HG02678 (cell line): ENCODE measurements at regions not wholly inside any gene's neighbourhood (a gene's known extent, or its start where the extent isn't known, plus 50 kb on each side); places are given as distances from the start of the nearest gene placed in this dataset.
"Not testable (repeated sequence)": the region's sequence is repeated elsewhere in the genome, so short reads cannot be mapped to it uniquely, and the experiment has no call there.

Experiments
- ATAC-seq: cut with Tn5 transposase; IDR thresholded peaks from one replicate; pipeline ENCODE4 v1.9.1; 2021; ENCODE audit warnings: mild to moderate bottlenecking, moderate library complexity; ENCODE audit not compliant: unreplicated experiment

- no peak for ATAC-seq
These were observed 711.1 kb upstream of the SEMA3D start for GRCh38 chr7:85897967-85898366.

GRCh38 chr7:85896531-85896930 is 709.7 kb upstream of the SEMA3D start:
- no peak for ATAC-seq

GRCh38 chr7:85895835-85896234 is 709.0 kb upstream of the SEMA3D start:
- ATAC-seq = no peak

GRCh38 chr7:85891900-85892299 is 705.0 kb upstream of the SEMA3D start:
- not testable (repeated sequence) for ATAC-seq

GRCh38 chr7:85890244-85890811 is 703.5 kb upstream of the SEMA3D start:
- peak; percentile 78 for ATAC-seq

- ATAC-seq = no peak
These were observed 700.3 kb upstream of the SEMA3D start for GRCh38 chr7:85887133-85887532.

GRCh38 chr7:85882335-85882734 is 695.5 kb upstream of the SEMA3D start:
- no peak for ATAC-seq

GRCh38 chr7:85875398-85875797 is 688.5 kb upstream of the SEMA3D start:
- no peak for ATAC-seq

- ATAC-seq = no peak
These were observed 679.7 kb upstream of the SEMA3D start for GRCh38 chr7:85866540-85866939.

- ATAC-seq = no peak
These were observed 664.8 kb upstream of the SEMA3D start for GRCh38 chr7:85851571-85852193.

GRCh38 chr7:85850381-85850780 is 663.5 kb upstream of the SEMA3D start:
- ATAC-seq = no peak

- no peak for ATAC-seq
These were observed 653.7 kb upstream of the SEMA3D start for GRCh38 chr7:85840554-85840953.

GRCh38 chr7:85833066-85833465 is 646.2 kb upstream of the SEMA3D start:
- ATAC-seq = no peak

GRCh38 chr7:85830982-85831381 is 644.1 kb upstream of the SEMA3D start:
- ATAC-seq = no peak

GRCh38 chr7:85829817-85830432 is 643.1 kb upstream of the SEMA3D start:
- ATAC-seq = no peak

- no peak for ATAC-seq
These were observed 642.3 kb upstream of the SEMA3D start for GRCh38 chr7:85829176-85829575.

- ATAC-seq = no peak
These were observed 641.8 kb upstream of the SEMA3D start for GRCh38 chr7:85828614-85829013.

GRCh38 chr7:85823396-85824080 is 636.7 kb upstream of the SEMA3D start:
- no peak for ATAC-seq

GRCh38 chr7:85821926-85822325 is 635.1 kb upstream of the SEMA3D start:
- no peak for ATAC-seq

- ATAC-seq = no peak
These were observed 634.0 kb upstream of the SEMA3D start for GRCh38 chr7:85820702-85821443.

GRCh38 chr7:85815526-85815925 is 628.7 kb upstream of the SEMA3D start:
- ATAC-seq = no peak
